ENCODE measurements at regions not wholly inside any gene's neighbourhood (a gene's known extent, or its start where the extent isn't known, plus 50 kb on each side); places are given as distances from the start of the nearest gene placed in this dataset.

DNA sequence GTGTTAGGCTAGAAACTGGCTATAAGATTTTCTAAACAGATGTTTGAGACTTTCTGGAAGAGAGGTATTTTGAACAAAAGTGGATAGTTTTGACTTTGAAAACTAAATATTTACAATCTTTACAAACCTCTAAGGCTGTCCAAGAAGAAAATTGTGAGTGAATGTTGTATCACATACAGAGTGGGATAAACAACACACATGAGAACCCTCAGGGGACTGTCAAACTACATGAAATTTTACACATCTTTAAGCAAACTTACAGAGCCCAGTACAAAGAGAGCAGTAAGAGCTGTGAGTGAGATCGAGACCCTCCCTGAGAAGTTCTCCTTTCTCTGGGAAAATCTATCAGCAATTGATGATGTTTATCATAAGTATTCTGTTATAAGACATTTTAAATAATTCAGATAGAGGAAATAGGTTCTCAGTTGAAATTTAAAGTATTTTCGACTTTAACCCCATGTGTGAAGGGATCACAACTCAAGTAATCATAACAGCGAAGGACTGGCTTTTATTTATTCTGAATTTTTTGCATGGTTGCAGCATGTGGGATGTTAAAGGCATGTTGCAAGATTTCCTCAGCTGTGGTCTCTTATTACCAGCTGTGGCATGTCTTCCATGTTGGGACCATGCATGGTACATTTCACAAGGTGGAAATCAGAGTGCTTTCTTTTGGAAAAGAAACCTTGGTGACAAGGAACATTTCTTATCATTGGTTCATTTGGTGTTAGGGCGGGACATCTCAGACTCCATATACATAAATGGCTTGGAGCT is 264.0 kb upstream of the PRICKLE1 start:
- 91 to 93% (median 92%) methylated on average over 4 of the region's 4 CpGs for WGBS, 3 donors
- H3K4me1 ChIP-seq = no peaks in the 10 kb centered on the region
- no peak overlapping the region for H3K27ac ChIP-seq
- H3K36me3 ChIP-seq (ENCODE audit: insufficient read depth in 1 of 2, low read depth in 1 of 2) = no peaks in the 10 kb centered on the region
- no peak for DNase-seq
- H3K9me3 ChIP-seq = no peaks in the 10 kb centered on the region
- ATAC-seq = no peak
- TF ChIP-seq, protein P1, sequence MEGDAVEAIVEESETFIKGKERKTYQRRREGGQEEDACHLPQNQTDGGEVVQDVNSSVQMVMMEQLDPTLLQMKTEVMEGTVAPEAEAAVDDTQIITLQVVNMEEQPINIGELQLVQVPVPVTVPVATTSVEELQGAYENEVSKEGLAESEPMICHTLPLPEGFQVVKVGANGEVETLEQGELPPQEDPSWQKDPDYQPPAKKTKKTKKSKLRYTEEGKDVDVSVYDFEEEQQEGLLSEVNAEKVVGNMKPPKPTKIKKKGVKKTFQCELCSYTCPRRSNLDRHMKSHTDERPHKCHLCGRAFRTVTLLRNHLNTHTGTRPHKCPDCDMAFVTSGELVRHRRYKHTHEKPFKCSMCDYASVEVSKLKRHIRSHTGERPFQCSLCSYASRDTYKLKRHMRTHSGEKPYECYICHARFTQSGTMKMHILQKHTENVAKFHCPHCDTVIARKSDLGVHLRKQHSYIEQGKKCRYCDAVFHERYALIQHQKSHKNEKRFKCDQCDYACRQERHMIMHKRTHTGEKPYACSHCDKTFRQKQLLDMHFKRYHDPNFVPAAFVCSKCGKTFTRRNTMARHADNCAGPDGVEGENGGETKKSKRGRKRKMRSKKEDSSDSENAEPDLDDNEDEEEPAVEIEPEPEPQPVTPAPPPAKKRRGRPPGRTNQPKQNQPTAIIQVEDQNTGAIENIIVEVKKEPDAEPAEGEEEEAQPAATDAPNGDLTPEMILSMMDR (IDR thresholded peaks at IDR 0.05) = no peak
- intact Hi-C loops (cut with DNase I) = no loop called here
- H3K27me3 ChIP-seq (ENCODE audit: insufficient read depth in 3 of 3, low read length in 2 of 3) = no peaks in the 10 kb centered on the region
- H3K4me3 ChIP-seq = no peak overlapping the region

DNA sequence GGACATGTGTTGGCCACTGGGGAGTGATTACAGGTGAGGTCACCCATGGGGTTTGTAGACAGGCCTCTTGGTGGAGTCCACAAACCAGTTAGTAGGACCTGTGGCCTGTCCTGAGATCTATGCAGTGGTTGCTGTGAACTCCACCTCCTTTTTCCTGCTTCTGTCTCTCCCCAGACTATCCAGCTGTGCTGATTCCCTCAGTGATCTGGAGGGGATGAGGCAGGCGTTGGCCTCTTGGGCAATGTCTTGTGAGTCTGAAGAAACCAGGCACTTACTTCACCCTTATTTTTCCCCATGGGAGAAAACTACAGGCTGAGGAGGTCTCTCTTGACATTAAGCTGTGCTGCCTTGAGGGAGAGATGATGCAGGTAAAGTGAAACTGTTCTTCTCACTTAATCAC is 257.2 kb upstream of the PRICKLE1 start:
- no peak overlapping the region for H3K27ac ChIP-seq
- intact Hi-C loops (cut with DNase I) = no loop called here

DNA sequence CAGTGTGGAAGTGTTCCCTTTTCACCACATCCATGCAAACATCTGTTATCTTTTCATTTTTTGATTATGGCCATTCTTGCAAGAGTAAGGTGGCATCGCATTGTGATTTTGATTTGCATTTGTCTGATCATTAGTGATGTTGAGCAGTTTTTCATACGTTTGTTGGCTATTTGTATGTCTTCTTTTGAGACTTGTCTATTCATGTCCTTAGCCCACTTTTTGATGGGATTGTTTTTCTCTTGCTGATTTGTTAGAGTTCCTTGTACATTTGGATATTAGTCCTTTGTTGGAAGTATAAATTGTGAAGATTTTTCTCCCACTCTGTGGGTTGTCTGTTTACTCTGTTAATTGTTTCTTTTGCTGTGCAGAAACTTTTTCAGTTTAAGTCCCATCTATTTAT is 244.5 kb upstream of the PRICKLE1 start:
- H3K27me3 ChIP-seq (ENCODE audit: insufficient read depth in 3 of 3, low read length in 2 of 3) = no peaks in the 10 kb centered on the region
- no peaks in the 10 kb centered on the region for H3K9me3 ChIP-seq
- no peak overlapping the region for H3K27ac ChIP-seq
- H3K36me3 ChIP-seq (ENCODE audit: insufficient read depth in 1 of 2, low read depth in 1 of 2) = no peaks in the 10 kb centered on the region
- ATAC-seq = no peak
- intact Hi-C loops (cut with DNase I) = no loop called here
- 87 to 95% (median 91%) methylated on average over 2 of the region's 2 CpGs for WGBS, 3 donors
- no peaks in the 10 kb centered on the region for H3K4me1 ChIP-seq
- TF ChIP-seq, protein P1 (IDR thresholded peaks at IDR 0.05) = no peak
- no peak for DNase-seq
- no peak overlapping the region for H3K4me3 ChIP-seq

More for the DNA sequence above, 257.2 kb upstream of the PRICKLE1 start:
- DNase-seq (no peak), ATAC-seq (no peak)
- WGBS, 3 donors = 70 to 74% (median 71%) methylated on average over 1 of the region's 1 CpG
- H3K36me3 ChIP-seq (ENCODE audit: insufficient read depth in 1 of 2, low read depth in 1 of 2) = no peaks in the 10 kb centered on the region
- no peak overlapping the region for H3K4me3 ChIP-seq
- TF ChIP-seq, protein P1 (IDR thresholded peaks at IDR 0.05) = no peak
- H3K27me3 ChIP-seq (ENCODE audit: insufficient read depth in 3 of 3, low read length in 2 of 3) = no peaks in the 10 kb centered on the region
- H3K4me1 ChIP-seq = no peaks in the 10 kb centered on the region
- no peaks in the 10 kb centered on the region for H3K9me3 ChIP-seq

DNA sequence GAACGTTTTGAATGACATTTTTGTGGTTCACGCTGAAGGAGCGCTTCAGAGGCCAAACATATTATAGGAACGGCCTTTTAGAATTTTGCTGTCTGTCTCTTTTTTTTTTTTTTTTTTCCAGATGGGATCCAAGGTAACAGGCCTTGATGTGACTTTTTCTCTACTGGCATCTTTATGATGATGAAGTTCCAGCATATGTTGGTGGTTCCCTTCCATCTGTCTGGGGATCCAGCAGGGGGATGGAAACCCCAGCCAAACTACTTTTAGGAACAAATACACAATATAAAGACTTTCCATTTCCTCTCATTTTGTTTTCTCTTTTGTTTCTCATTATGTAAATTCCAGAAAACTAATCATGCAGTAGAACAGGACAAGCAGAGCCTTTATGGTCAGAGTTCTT is 239.3 kb upstream of the PRICKLE1 start:
- ATAC-seq = no peak
- Histone ChIP-seq H3K27me3 (ENCODE audit: insufficient read depth in 3 of 3, low read length in 2 of 3) (no peaks in the 10 kb centered on the region), H3K4me1 (no peaks in the 10 kb centered on the region), H3K4me3 (no peak overlapping the region), H3K36me3 (ENCODE audit: insufficient read depth in 1 of 2, low read depth in 1 of 2) (no peaks in the 10 kb centered on the region), H3K9me3 (peaks cover 9% of the 10 kb centered on the region), H3K27ac (no peak overlapping the region)
- TF ChIP-seq, protein P1 (IDR thresholded peaks at IDR 0.05) = no peak
- WGBS, 3 donors = 86 to 89% (median 89%) methylated on average over 4 of the region's 4 CpGs
- no peak for DNase-seq
- intact Hi-C loops (cut with DNase I) = no loop called here

DNA sequence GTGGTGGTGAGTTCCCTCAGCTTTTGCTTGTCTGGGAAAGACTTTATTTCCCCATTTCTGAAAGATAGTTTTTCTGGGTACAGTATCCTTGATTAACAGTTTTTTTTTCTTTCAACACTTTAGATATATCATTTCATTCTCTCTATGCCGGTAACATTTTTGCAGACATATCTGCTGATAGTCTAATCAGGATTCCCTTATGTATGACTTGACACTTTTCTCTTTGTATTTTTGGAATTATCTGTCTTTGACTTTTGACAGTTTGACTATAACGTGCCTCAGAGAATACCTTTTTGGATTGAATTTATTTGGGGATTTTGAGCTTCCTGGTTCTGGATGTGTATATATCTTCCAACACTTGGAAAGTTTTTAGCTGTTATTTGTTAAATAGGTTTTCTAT is 234.8 kb upstream of the PRICKLE1 start:
- WGBS, 3 donors = 94 to 99% (median 95%) methylated on average over 2 of the region's 2 CpGs
- H3K27ac ChIP-seq = no peak overlapping the region
- peaks cover 9% of the 10 kb centered on the region for H3K9me3 ChIP-seq
- no peak for DNase-seq
- TF ChIP-seq, protein P1 (IDR thresholded peaks at IDR 0.05) = no peak
- no peaks in the 10 kb centered on the region for H3K4me1 ChIP-seq
- H3K27me3 ChIP-seq (ENCODE audit: insufficient read depth in 3 of 3, low read length in 2 of 3) = no peaks in the 10 kb centered on the region
- H3K4me3 ChIP-seq = no peak overlapping the region
- intact Hi-C loops (cut with DNase I) = no loop called here
- no peaks in the 10 kb centered on the region for H3K36me3 ChIP-seq (ENCODE audit: insufficient read depth in 1 of 2, low read depth in 1 of 2)
- no peak for ATAC-seq
